ENCODE measurements at regions not wholly inside any gene's neighbourhood (a gene's known extent, or its start where the extent isn't known, plus 50 kb on each side); places are given as distances from the start of the nearest gene placed in this dataset.
A peak's percentile ranks its signal among the peaks of the same experiment; 100 is the strongest.

DNA sequence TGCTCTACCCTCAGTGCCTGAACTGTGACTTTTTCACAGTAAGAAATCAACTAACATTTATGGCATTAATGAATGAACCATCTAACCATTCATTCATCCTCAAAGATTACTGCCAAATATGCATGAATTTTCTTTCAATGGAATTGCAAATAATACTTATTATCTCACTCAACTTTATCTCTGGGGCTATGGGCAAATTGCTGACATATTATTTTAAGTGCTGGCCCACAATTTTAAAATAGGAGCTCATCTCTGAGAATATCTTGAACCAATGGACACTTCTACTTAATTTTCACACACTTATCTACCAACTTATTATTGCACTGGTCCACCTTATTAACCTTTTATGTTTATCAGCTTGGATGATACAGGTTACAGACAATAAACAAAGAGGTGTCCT, 182.8 kb downstream of the RBM43 start:
- no peak for DNase-seq

DNA sequence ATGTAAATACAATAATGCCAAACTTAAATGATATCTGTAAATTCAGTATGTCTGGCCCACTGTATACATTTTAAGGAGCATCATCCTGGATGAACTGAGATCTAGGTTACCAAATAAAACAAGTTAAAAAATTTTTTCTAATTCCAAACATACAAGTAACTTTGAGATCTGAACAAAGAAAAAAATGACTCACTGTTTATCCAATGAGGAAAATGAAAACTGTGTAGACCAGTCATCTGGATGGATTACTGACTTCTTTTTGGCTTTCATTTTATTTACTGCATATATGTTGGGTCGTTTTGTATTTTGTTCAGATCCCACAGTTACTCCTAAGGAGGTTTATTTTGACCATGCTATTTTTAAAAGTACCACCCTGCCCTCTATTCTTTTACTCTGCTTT, 189.8 kb downstream of the RBM43 start:
- DNase-seq: no peak

DNA sequence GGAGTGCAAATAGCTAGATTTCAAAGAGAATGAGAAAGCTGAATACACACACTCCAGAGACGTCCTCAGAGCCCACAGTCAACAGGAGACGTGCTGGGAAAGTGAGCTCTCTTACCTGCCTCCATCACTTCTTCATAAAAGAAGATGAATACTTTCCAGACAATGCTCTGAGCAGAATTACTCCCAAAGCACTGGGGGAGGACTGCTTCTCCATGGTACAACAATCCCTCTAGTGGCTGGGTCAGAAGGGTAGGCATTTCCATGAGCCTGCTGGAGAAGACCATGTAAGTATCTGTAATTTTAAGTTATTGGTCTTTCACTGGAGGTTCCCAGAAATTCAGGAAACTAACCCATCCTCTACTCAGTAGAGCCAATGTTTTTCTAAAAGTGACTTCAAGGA, 190.3 kb downstream of the RBM43 start:
- no peak for DNase-seq

DNA sequence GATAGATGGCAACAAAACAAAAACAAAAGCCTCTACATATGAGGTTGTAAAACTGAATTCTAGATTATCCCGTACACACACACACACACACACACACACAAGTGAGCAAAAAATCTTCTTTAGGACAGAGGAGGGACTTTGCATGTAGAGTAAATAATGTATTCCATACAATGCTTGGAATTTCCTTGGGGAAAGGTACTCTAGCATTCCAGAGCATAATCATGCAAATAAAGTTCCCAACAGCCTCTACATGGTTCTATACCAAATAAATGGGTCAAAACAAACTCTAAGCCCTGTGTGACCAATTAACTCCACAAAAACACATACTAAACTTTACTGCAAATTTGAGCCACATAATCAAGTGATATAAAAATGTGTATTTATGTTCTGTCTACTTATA, 191.4 kb downstream of the RBM43 start:
- no peak for DNase-seq

DNA sequence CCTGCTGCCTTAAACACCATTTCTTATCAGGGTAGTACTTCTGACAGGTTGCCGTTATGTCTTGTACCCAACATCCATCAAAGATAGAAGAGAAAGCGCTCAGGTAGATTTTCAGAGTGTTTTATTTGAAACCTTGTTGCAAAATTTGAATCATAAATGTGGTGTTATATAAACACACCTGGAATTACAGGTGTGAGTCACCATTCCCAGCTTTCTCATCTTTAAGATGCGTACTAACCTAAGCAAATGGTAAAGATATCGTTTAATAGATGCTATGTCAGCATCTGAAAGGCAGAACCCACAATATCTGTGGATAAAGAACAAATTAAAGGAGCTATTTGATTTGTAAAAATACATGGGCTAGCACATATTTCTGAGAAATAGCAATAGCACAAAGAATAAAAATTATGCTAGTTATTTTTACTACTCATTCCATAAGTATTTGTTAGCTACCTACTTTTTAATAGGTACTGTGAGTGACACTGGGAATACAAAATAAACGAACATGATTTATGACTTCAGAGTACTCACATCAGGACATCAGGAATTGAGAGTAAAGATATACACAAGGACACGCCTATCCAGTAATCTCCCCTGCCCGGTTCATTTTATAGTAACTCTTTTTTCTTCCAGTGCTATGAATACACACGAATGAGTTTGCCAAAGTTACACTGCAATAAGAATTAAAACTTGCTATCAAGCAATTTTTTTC, 193.8 kb downstream of the RBM43 start:
- DNase-seq: no peak

DNA sequence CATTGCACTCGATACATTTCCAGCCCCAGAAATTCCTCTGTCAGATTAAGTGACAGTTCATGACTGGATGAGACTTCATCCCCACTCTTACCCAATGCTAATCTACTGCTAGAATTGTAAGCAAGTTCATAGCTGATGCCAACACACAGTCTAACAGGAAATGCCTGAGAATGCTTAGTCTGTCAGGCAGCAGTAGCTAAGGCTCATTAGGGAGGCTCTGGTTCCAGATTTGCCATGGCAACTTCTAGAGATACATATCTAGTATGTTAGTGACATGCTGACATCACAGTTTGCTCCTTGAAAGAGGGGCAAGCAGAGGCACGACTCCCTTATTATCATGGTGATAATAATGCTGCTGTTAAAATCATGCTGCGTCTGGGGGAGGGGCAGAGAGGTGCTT, 198.4 kb downstream of the RBM43 start:
- DNase-seq: no peak

DNA sequence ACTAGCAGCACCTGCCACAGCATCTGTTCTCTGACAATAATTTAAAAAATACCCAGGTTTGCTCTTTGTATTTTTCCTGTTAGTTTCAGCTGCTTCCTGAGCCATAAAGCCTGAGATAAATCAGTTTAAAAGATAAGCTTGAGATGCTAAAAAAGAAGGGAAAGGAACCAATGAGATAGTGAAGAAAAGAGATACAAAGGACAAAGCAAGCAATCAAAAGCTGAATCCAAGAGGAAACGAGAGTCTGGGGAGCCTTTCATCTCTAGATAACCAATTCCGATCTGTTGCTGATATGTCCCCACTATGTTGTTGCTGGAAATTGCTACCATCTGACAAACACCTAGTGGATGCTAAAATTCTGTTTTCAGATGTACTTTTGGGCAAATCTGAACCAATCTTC, 201.4 kb downstream of the RBM43 start:
- DNase-seq: no peak

DNA sequence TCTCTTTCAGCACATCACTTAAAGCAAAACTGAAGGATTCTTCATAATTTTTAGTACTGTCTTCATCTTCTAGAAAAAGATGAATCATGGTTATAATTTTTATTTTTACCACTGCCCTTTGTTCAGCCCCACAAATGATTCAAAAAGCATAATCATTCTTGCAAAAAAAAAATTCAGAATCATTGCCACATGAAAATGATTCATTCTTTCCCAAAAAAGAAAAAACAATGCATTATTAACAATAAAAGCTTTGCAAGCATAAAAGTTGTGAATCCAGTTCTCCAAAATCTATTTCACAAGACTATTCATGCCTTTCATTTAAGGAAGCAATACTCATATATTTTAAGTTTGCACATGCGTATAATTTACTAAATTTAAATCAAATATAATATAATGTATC, 204.8 kb downstream of the RBM43 start:
- no peak for DNase-seq

DNA sequence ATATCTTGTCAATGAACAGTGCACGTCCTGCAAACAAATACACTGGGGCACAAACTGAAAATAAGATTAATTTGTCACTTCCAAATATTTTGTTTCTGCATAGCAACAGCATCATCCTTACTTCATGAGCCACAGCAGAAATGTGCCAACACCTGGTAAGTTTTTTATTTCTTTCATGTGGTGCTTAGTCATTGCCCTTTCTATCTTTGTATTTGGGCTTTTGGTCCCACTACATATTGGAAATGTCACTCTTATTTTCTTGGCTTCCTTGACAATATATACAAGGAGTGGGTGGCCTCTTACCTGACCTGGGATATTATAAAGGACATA, 208.0 kb downstream of the RBM43 start:
- no peak for DNase-seq

DNA sequence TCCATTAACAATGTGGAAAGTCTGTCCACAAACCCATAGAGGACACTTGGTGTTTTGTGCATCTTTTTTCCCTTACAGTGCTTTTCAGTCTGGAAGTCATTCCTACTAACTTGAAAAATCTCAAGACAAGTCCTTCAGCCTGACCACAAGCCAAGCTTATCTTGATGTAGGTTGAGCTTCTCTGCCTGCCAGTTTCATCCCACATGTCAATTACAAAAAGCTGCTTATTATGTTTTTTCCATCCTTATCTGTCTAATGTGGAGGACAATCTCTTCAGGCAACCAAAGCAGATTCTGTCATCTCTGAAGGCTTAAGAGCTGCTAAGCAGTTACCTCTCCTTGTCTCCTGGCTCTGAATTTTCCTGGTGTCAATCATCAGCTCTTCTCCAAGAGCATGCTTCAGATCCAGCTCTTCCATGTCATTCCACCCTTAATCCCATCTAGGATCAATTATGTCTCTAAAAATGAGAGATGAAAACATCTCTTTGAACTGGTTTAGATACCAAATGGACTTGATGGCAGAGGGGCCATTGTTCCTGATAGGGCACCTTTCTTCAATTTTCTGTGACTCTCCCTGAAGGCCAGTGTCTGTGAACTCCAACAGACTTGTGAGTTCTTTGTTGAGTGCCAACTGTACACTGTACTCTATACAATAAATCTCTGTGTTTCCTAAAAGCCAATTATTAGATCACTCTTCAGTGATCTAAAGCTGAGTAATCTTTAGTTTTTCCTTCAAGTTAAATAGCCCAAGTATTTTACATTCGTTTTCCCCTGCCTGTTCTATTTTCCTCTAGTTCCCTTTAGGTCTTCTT, 208.6 kb downstream of the RBM43 start:
- no peak for DNase-seq

DNA sequence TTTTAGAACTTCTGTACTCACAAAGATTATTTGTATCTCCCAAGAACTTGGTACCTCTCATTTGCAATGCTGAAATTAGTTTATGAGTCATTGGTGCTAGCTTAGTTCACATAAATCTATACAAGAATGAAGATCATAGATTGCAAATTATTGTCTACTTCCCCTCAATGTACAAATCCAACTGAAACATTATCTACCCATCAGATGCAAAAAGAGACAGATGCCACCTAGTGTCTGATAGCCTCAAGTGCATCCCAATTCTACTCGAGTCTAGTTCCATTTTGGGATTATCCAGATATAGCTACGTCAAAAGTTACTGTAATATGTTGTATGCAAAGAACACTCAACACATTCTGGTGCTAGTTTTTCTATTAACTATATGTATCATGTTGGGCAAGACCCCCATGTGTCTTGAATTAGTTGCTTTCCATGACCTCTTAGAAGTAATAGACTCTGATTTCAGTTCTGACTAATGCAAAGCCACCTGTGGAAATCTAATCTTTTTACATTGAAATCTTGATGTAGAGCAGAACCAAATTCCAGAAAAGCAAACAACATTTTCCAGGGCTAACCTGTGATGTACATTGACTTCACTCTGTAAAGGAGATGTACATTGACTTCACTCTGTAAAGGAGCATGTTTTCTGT, 210.0 kb downstream of the RBM43 start:
- DNase-seq: peak; percentile 45

DNA sequence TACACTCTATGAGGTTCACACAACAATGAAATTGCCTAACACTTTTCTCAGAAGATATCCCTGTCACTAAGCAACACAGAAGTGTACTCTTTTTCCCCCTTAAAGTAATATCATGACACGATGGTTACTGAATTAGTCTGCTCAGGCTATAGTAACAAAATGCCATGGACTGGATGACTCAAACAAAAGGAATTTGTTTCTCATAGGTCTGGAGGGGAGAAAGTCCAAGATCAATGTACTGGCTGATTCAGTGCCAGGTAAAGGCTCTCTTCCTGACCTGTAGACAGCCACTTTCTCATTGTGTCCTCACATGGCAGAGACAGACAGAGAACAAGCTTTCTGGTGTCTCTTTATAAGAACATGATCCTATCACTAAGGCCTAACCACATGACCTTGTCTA, 211.9 kb downstream of the RBM43 start:
- no peak for DNase-seq

DNA sequence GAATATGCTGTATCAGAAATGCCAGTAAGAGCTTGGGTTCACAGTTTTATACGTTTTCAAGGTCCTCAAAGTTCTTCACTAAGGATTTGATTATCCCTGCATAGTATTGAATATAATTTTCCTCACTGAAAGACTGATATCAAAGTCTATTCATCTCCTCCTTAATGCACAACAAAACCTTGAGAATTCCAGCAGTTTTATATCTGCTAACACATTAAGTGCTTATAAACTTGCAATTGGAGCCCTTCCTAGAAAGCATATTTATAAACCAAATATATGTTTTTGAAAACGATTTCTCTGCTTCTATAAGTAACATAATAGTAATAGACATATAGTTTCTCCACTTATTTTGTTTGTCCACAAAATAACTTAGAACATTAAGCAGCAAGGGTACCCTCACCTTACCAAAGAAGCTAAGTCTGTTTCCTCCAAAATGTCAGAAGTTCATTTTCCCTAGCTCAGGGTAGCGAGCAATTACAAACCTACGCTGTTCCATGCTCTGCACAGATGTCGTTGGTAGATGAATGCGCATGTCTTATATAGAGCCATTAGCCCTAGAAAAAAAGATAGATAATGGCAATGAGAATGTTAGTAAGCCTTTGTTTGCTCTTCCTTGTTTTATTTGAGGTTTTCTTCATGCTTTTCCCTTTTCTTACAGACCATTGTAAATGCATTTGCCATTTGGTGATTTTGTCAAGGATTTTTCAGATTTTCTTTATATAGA, 213.2 kb downstream of the RBM43 start:
- DNase-seq: no peak

DNA sequence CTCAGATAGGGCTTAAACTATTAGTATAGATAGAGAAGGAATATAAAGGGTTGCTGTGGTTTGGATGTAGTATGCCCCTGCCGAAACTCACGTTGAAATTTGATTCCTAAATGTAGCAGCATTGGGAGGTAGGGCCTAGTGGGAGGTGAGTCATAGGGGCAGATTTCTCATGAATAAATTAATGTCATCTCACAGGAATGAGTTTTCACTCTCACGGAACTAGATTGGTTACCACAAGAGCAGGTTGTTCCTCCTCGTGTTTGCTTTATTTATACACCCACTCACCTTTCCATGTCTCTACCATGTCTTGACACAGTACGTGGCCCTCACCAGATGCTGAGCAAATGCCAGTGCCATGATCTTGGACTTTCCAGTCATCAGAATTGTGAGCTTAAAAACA, 218.2 kb downstream of the RBM43 start:
- DNase-seq: no peak

DNA sequence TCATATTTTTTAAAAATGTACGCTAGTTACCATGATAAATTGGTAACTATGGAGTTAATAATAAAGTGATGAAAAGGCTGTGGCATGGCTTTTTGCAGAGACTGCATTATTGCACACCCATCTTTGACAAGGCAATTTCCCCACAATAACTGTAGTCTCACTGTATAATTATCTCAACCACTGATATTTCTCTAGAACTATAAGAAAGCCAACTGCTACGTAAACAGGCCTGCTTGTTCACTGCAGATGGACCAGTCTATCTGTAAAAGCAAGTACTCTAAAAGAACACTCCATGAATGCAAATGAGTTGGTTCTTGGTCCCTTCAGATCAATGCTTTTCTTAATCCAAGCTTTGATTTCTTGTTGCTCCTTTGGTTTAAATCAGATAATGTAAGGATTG, 218.7 kb downstream of the RBM43 start:
- no peak for DNase-seq

DNA sequence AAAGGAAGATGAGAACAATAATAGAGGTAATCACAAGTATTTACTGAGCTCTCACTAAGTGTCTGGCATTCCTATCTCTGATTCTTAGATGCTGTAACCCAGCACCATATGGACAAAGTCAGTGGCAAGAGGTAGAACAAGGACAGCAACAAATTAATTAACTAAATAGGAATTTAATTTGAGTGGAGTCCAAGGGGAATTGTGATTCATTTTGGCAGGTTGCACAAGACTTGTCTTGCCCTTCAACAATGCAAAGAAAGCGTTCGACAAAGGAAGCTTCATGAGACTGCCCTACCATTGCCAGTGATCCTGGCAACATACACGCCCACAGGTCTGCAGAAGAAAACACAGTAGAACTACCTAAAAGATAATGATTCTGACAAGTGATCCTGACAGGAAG, 221.6 kb downstream of the RBM43 start:
- no peak for DNase-seq

DNA sequence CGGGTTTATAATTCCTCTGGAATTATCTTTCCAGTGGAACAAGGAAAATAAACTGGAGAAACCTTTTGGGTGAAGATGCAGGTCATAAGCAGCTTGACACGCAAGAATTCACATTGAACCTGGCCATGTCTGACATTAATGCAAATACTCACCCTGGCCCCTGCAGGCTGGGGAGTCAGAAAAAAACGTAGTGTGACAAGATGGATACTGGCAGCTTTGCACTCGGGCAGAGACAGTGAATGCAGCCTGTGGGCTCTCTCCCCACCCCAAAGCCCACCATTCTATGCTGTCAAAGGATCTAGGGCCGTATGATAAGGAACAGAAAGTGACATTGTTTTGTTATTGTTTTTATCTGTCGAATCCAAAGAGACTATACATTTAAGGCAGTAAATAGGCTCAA, 223.1 kb downstream of the RBM43 start:
- no peak for DNase-seq

DNA sequence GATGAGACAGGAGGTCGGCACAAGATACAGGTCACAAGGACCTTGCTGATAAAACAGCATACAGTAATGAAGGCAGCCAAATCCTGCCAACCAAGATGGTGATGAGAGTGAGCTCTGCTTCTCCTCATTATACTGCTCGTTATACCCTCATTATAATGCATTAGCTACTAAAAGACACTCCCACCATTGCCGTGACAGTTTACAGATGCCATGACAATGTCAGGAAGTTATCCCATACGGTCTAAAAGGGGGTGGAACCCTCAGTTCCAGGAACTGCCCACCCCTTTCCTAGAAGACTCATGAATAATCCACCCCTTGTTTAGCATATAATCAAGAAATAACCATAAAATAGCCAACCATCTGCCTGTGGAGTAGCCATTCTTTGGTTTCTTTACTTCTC, 224.2 kb downstream of the RBM43 start:
- DNase-seq: no peak

DNA sequence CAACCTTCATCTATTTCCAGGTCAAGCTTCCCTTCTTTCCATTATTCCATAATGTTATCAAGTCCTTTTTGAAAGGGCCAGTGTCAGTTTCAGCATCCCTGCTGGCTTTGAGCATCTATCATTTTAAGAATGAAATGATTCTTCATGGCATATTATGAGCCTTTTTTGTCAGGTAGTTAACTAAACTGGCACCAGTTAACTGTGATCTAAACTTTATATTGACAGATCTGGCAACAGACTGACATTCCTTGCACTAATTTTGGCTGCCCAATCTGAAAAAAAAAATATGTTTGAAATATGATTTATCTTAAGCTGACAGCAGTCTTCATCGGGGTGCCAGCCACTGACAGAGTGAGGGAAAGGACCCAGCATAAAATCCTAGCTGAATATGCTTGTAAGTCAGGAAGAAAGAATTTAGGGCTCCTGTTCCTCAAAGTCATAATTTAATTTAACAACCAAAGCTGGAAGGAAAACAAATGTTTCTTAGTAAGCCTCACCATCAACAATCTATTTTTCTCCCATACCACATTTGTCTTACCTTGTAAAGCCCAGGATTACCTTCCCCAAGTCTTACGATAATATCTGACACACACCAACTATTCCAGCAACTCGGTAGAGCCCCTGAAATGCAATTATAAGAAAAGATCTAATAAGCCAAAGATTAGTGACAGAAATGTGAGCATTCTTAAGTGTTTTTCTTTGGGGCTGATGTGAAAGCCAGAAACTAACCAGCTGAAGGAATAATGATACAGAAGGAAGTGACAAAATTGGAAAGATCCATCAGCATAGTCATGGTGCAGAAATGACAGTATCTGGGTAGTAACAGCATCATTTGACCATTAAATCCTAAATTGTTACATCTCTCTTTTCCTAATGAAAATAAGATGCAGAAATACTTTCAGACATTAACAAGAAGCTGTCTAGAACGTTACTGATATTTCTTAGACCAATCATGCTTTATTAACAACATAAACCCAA, 228.1 kb downstream of the RBM43 start:
- no peak for DNase-seq

DNA sequence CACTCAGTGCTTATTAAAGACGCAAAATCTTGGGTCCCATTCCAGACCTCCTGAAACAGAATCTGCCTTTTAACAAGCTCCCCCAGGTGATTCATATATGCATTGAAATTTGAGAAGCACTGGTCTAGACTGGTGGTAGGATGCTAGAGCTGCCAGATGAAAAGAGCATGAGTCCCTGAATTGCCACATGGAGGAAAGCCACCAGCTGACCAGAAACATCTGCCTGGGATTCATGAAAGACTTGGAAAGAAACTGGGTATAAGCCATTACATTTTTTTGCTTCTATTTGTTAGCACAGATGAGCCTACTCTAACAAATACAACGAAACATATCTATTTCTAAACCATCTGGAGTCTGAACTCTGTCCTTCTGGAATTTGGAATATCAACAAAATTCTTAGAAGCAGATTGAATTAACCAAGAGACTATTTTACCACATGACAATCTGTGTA, 228.9 kb downstream of the RBM43 start:
- DNase-seq: no peak

DNA sequence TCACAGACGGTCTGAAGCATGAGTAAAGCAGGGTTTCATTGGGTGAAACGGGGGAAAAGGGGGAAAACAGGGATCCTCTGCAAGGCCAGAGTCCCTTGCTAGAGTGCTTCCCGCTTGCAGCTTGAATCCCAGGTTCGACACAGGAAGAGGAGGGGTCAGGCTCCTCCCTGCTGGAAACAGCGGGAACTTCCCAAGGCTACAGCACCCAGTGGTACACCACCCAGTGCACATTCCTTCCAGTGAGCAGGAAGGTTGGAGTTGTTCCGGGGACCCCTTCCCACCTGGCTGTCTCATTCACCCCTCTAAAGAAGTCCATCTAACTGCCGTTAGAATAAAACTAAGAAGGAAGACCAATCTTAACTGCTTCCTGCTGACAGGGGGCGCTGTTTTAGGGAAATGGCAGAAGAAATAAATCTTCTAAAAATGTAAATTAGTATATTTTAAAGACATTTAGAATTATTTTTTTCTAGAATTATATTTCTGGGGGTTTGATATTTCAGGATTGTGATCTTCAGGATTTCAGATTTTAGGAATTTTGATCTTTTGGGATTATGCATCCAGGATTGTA, 230.9 kb downstream of the RBM43 start:
- DNase-seq: no peak
